H9 (cell line): ENCODE measurements at regions not wholly inside any gene's neighbourhood (a gene's known extent, or its start where the extent isn't known, plus 50 kb on each side); places are given as distances from the start of the nearest gene placed in this dataset.

Experiments
- DNase-seq: peaks from one replicate; pipeline ENCODE4 v3.0.0-alpha.2; 2017
- H2AFZ ChIP-seq: one replicate; pipeline ENCODE4 v1.6.1; 2013; ENCODE audit warnings: mild to moderate bottlenecking, low read length, control low read depth, moderate library complexity
- H2AK5ac ChIP-seq: 2 replicates; pipeline ENCODE4 v1.6.1; 2013; ENCODE audit warnings: low read length, control low read depth, mixed read lengths; ENCODE audit not compliant: insufficient read length
- H2BK120ac ChIP-seq: one replicate; pipeline ENCODE4 v1.6.1; 2013; ENCODE audit warnings: low read depth, mild to moderate bottlenecking, low read length, control low read depth, inconsistent platforms; ENCODE audit not compliant: poor library complexity, severe bottlenecking
- H2BK12ac ChIP-seq: 2 replicates; pipeline ENCODE4 v1.6.1; 2013; ENCODE audit warnings: low read length, control low read depth, mixed read lengths, low read depth; ENCODE audit not compliant: insufficient read length
- H2BK15ac ChIP-seq: 2 replicates; pipeline ENCODE4 v1.6.1; 2013; ENCODE audit warnings: low read depth, low read length, control low read depth
- H2BK20ac ChIP-seq: one replicate; pipeline ENCODE4 v1.6.1; 2013; ENCODE audit warnings: low read depth, mild to moderate bottlenecking, low read length, control low read depth, inconsistent platforms; ENCODE audit not compliant: poor library complexity, severe bottlenecking
- H2BK5ac ChIP-seq: 2 replicates; pipeline ENCODE4 v1.6.1; 2013; ENCODE audit warnings: low read length, control low read depth, mixed read lengths; ENCODE audit not compliant: insufficient read length
- H3K14ac ChIP-seq: 2 replicates; pipeline ENCODE4 v1.6.1; 2013; ENCODE audit warnings: low read length, control low read depth; ENCODE audit not compliant: insufficient read depth
- H3K18ac ChIP-seq: 2 replicates; pipeline ENCODE4 v1.6.1; 2013; ENCODE audit warnings: low read depth, mild to moderate bottlenecking, mixed read lengths, low read length, control low read depth; ENCODE audit not compliant: insufficient read length
- H3K23ac ChIP-seq: 2 replicates; pipeline ENCODE4 v1.6.1; 2013; ENCODE audit warnings: low read length, control low read depth, mixed read lengths, low read depth; ENCODE audit not compliant: insufficient read length
- H3K23me2 ChIP-seq: 2 replicates; pipeline ENCODE4 v1.6.1; 2013; ENCODE audit warnings: low read depth, mild to moderate bottlenecking, mixed read lengths, low read length, control low read depth; ENCODE audit not compliant: insufficient read length, poor library complexity, severe bottlenecking
- H3K27ac ChIP-seq: 2 replicates; pipeline ENCODE4 v1.5.1; 2013; ENCODE audit warnings: low read length, control low read depth, mixed read lengths, low read depth; ENCODE audit not compliant: insufficient read length
- H3K27me3 ChIP-seq: 2 replicates; pipeline ENCODE4 v1.6.1; 2013; ENCODE audit warnings: low read length, control low read depth, inconsistent platforms; ENCODE audit not compliant: insufficient read depth
- H3K4ac ChIP-seq: 2 replicates; pipeline ENCODE4 v1.6.1; 2013; ENCODE audit warnings: low read depth, mild to moderate bottlenecking, control low read depth, inconsistent platforms, low read length, moderate library complexity
- H3K4me1 ChIP-seq: 2 replicates; pipeline ENCODE4 v1.6.1; 2013; ENCODE audit warnings: low read length, control low read depth, inconsistent platforms; ENCODE audit not compliant: insufficient read depth
- H3K4me2 ChIP-seq: 2 replicates; pipeline ENCODE4 v1.6.1; 2013; ENCODE audit warnings: low read length, control low read depth, mixed read lengths; ENCODE audit not compliant: insufficient read length, insufficient read depth
- H3K56ac ChIP-seq: 2 replicates; pipeline ENCODE4 v1.6.1; 2013; ENCODE audit warnings: low read depth, mild to moderate bottlenecking, mixed read lengths, low read length, control low read depth; ENCODE audit not compliant: insufficient read length
- H3K79me1 ChIP-seq: 2 replicates; pipeline ENCODE4 v1.6.1; 2013; ENCODE audit warnings: low read depth, mild to moderate bottlenecking, moderate library complexity, low read length, control low read depth, inconsistent platforms; ENCODE audit not compliant: insufficient read depth, poor library complexity, severe bottlenecking
- H3K79me2 ChIP-seq: 2 replicates; pipeline ENCODE4 v1.6.1; 2013; ENCODE audit warnings: low read length, control low read depth, inconsistent platforms; ENCODE audit not compliant: insufficient read depth
- H3K9ac ChIP-seq: 2 replicates; pipeline ENCODE4 v1.6.1; 2013; ENCODE audit warnings: low read length, control low read depth, mixed read lengths; ENCODE audit not compliant: insufficient read length; ENCODE audit errors: extremely low read depth
- H3K9me3 ChIP-seq: one replicate; pipeline ENCODE4 v1.6.1; 2013; ENCODE audit warnings: low read depth, low read length, inconsistent platforms; ENCODE audit not compliant: control insufficient read depth
- H3T11ph ChIP-seq: one replicate; pipeline ENCODE4 v1.6.1; 2013; ENCODE audit warnings: mild to moderate bottlenecking, low read length, control low read depth, inconsistent platforms
- H4K20me1 ChIP-seq: one replicate; pipeline ENCODE4 v1.6.1; 2013; ENCODE audit not compliant: control insufficient read depth, insufficient read length, insufficient read depth
- H4K5ac ChIP-seq: 2 replicates; pipeline ENCODE4 v1.6.1; 2013; ENCODE audit warnings: low read depth, mild to moderate bottlenecking, mixed read lengths, low read length, control low read depth; ENCODE audit not compliant: insufficient read length
- H4K8ac ChIP-seq: replicated peaks from 2 replicates; pipeline ENCODE4 v1.6.1; 2013; ENCODE audit warnings: low read length, control low read depth, mixed read lengths, low read depth; ENCODE audit not compliant: insufficient read length
- H4K91ac ChIP-seq: 2 replicates; pipeline ENCODE4 v1.6.1; 2013; ENCODE audit warnings: low read depth, mild to moderate bottlenecking, moderate library complexity, mixed read lengths, low read length, control low read depth; ENCODE audit not compliant: insufficient read length
- H3K27ac Mint-ChIP-seq, 3 experiments: 2 replicates in 2 of 3; 3 replicates in 1 of 3; pipeline ENCODE4 v1.8.0; 2020 to 2021; ENCODE audit warnings: mixed read lengths in 3 of 3, mild to moderate bottlenecking in 1 of 3, moderate library complexity in 1 of 3
- H3K27me3 Mint-ChIP-seq: 2 replicates; pipeline ENCODE4 v1.8.0; 2021; ENCODE audit warnings: low read depth, mild to moderate bottlenecking, moderate library complexity, mixed read lengths
- H3K36me3 Mint-ChIP-seq, 3 experiments: 2 replicates in 2 of 3; 3 replicates in 1 of 3; pipeline ENCODE4 v1.8.0; 2020 to 2021; ENCODE audit warnings: low read depth in 3 of 3, mixed read lengths in 3 of 3; ENCODE audit not compliant: insufficient read depth in 1 of 3
- H3K4me1 Mint-ChIP-seq, 2 experiments: 2 replicates each; pipeline ENCODE4 v1.8.0; 2020; ENCODE audit warnings: mixed read lengths in 2 of 2
- H3K4me3 Mint-ChIP-seq, 2 experiments: 2 replicates in 1 of 2; 3 replicates in 1 of 2; pipeline ENCODE4 v1.8.0; 2020 to 2021; ENCODE audit warnings: mild to moderate bottlenecking in 2 of 2, mixed read lengths in 2 of 2, moderate library complexity in 1 of 2
- H3K9me3 Mint-ChIP-seq, 2 experiments: 2 replicates in 1 of 2; 3 replicates in 1 of 2; pipeline ENCODE4 v1.8.0; 2020; ENCODE audit warnings: mild to moderate bottlenecking in 2 of 2, mixed read lengths in 2 of 2, moderate library complexity in 1 of 2
- WGBS: extraction: QIAGEN DNeasy Blood & Tissue Kit; methylation state at CpG from one replicate; pipeline ENCODE4 v1.1.7; 2013; ENCODE audit warnings: missing lambda C conversion rate, low lambda C conversion rate, mixed read lengths; ENCODE audit not compliant: insufficient read length; ENCODE audit errors: extremely low coverage; 5-methylcytosine and 5-hydroxymethylcytosine counted together
- TF ChIP-seq, protein P1 (sequence below): fragments of 200-600 bp; sonication (generic); conservative IDR thresholded peaks from 3 replicates; pipeline ENCODE4 v1.8.0; 2021; ENCODE audit warnings: antibody characterized with exemption, mild to moderate bottlenecking

GRCh38 chr13:72412481-72412880, 314.9 kb downstream of the MZT1 start:
- Histone ChIP-seq H3K14ac (no peak overlapping the region), H4K5ac (no peak overlapping the region), H3K27me3 (no peaks in the 10 kb centered on the region), H2BK12ac (no peak overlapping the region), H2BK20ac (no peak overlapping the region), H2BK5ac (no peak overlapping the region), H3K23ac (no peak overlapping the region), H3K23me2 (no peaks in the 10 kb centered on the region), H4K91ac (no peak overlapping the region), H3K4me2 (no peak overlapping the region), H4K20me1 (no peaks in the 10 kb centered on the region), H3K9ac (no peak overlapping the region), H2AK5ac (no peak overlapping the region), H3K27ac (no peak overlapping the region), H3K79me2 (no peaks in the 10 kb centered on the region), H3K9me3 (no peaks in the 10 kb centered on the region), H3K4me1 (peaks cover 3% of the 10 kb centered on the region; the same call in 1 of the 2 replicates), H3K18ac (no peak overlapping the region), H2BK120ac (no peak overlapping the region), H2BK15ac (no peak overlapping the region), H3K79me1 (no peaks in the 10 kb centered on the region), H3K4ac (no peak overlapping the region), H2AFZ (no peak overlapping the region), H3T11ph (no peak overlapping the region), H4K8ac (no peak overlapping the region), H3K56ac (no peak overlapping the region)
- H3K36me3 Mint-ChIP-seq = no peaks in the 10 kb centered on the region
- DNase-seq = no peak
- no peaks in the 10 kb centered on the region for H3K27me3 Mint-ChIP-seq
- peak overlapping the region in 1 of 3 experiments; percentile 44; a peak in 1 of 7 replicates for H3K27ac Mint-ChIP-seq
- H3K4me3 Mint-ChIP-seq = no peak overlapping the region
- no peaks in the 10 kb centered on the region for H3K9me3 Mint-ChIP-seq
- TF ChIP-seq, protein P1, sequence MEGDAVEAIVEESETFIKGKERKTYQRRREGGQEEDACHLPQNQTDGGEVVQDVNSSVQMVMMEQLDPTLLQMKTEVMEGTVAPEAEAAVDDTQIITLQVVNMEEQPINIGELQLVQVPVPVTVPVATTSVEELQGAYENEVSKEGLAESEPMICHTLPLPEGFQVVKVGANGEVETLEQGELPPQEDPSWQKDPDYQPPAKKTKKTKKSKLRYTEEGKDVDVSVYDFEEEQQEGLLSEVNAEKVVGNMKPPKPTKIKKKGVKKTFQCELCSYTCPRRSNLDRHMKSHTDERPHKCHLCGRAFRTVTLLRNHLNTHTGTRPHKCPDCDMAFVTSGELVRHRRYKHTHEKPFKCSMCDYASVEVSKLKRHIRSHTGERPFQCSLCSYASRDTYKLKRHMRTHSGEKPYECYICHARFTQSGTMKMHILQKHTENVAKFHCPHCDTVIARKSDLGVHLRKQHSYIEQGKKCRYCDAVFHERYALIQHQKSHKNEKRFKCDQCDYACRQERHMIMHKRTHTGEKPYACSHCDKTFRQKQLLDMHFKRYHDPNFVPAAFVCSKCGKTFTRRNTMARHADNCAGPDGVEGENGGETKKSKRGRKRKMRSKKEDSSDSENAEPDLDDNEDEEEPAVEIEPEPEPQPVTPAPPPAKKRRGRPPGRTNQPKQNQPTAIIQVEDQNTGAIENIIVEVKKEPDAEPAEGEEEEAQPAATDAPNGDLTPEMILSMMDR = no peak
- WGBS = no CpG with 5 or more reads among the region's 2 CpGs
- peaks cover 3 to 4% of the 10 kb centered on the region in 2 experiments; a peak in 1 of 4 replicates for H3K4me1 Mint-ChIP-seq
